ENCODE measurements at regions not wholly inside any gene's neighbourhood (a gene's known extent, or its start where the extent isn't known, plus 50 kb on each side); places are given as distances from the start of the nearest gene placed in this dataset.

DNA sequence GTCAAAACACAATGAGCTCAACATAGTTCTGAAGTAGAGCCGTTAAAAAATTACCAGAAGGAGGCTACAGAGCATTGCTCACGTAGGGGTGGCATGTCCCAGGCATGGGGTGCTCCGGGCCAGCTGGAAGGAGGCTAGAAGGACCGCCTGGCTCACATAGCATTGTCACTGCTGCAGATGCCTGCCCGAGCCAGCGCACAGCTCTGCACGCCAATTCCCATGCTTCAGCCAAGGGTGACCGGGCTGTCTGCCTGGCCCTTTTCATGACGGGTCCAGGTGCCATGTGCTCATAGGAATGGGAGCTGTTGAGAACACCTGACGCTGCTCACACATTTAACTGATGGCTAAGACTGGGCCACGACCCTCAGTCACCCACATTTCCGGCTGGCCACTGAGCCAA is 228.9 kb upstream of the FOXF1 start:
- intact Hi-C loops (cut with DNase I), result no loop called here
- ATAC-seq (no peak), DNase-seq (no peak)
- Histone ChIP-seq H3K27ac (no peak overlapping the region), H3K36me3 (no peaks in the 10 kb centered on the region), H3K9me3 (no peaks in the 10 kb centered on the region), H3K4me3 (no peak overlapping the region), H3K4me1 (no peaks in the 10 kb centered on the region), H3K27me3 (peaks cover 10 to 36% of the 10 kb centered on the region in 2 donors)
- TF ChIP-seq CTCF (IDR thresholded peaks at IDR 0.05), result no peak

- intact Hi-C loops (cut with DNase I), result no loop called here
- TF ChIP-seq CTCF (IDR thresholded peaks at IDR 0.05), result no peak
- Histone ChIP-seq H3K9me3 (no peaks in the 10 kb centered on the region), H3K27me3 (peaks cover 32 to 61% of the 10 kb centered on the region in 2 donors), H3K36me3 (no peaks in the 10 kb centered on the region), H3K4me1 (no peaks in the 10 kb centered on the region), H3K4me3 (no peak overlapping the region), H3K27ac (no peak overlapping the region)
- ATAC-seq (no peak), DNase-seq (peak in 1 of 4 donors; percentile 17)
Measured at GRCh38 chr16:86283944-86284343, 226.4 kb upstream of the FOXF1 start.

DNA sequence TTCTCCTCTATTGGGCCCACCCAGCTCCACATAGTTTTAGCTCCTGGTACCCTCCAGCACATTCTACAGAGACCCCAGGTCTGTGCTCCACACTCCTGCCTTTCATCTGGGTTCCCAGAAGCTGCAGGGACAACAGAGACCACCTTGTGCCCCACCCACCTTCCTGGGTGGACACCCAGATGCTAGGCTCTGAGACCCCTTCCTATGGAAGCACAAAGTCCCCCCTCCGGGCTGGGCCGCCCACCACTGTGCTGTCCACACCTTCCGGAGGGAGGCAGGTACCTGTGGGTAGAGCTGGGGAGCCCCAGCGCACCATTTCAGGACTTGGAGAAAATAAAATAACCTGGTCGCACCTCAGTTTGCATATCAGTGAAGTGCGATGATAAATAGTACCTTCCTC is 224.9 kb upstream of the FOXF1 start:
- intact Hi-C loops (cut with DNase I), result no loop called here
- Histone ChIP-seq H3K4me3 (no peak overlapping the region), H3K4me1 (no peaks in the 10 kb centered on the region), H3K27ac (no peak overlapping the region), H3K9me3 (no peaks in the 10 kb centered on the region), H3K27me3 (peaks cover 42 to 76% of the 10 kb centered on the region in 2 donors), H3K36me3 (no peaks in the 10 kb centered on the region)
- ATAC-seq (no peak), DNase-seq (peak in 1 of 4 donors; percentile 20)
- no peak for TF ChIP-seq CTCF (IDR thresholded peaks at IDR 0.05)

DNA sequence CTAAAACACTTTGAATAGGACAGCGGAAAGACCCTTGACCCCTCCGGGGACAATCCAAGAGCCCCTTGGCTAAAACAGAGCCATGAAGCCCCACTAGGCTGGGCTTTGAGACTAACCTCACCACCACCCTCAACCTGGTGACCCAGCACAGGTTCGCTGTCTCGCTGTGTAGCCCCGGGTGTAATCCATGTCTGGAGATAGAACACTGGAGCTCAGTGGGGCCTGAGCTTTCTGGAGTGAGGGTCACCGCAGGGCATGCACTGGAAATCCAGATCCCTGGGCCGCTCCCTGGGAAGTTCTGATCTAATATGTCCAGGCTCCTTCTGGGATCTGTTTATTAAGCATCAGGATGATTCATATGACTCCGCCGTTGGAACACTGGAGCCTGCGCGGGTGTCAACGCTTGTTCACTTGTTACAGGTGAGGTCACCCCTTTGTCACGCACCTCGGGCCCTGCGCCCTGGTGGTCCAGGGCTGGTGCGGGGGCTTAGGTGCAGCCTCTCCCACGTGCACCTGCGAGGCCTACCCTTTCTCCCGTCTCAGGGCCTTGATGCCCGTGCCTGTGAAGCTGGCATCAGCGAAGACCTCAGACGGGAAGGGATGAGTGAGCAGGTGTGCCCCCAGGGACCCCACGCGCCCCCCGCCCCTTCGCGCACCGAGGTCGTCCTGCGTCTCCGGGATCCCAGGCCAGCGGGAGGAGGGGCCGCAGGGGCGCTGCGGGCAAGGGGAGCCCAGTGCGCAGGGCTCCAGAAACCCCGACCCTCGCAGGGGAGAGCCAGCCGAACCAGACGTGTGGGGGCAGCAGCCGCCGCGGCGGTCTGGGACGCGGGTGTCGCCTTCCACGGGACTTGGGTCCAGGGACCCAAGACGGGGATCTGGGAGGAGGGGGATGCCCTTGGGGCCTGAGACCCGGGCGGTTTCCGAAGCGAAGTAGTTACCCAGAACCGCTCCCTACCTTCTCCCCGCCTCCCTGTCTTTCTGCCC is 224.1 kb upstream of the FOXF1 start:
- Histone ChIP-seq H3K27me3 (peaks cover 42 to 84% of the 10 kb centered on the region in 2 donors), H3K27ac (no peak overlapping the region), H3K36me3 (no peaks in the 10 kb centered on the region), H3K9me3 (no peaks in the 10 kb centered on the region), H3K4me3 (no peak overlapping the region), H3K4me1 (no peaks in the 10 kb centered on the region)
- ATAC-seq, result no peak
- intact Hi-C loops (cut with DNase I), result no loop called here
- peak in 1 of 4 donors; percentile 19 for DNase-seq
- no peak for TF ChIP-seq CTCF (IDR thresholded peaks at IDR 0.05)

GRCh38 chr16:86286991-86287663 is 223.2 kb upstream of the FOXF1 start:
- Histone ChIP-seq H3K4me1 (no peaks in the 10 kb centered on the region), H3K27ac (no peak overlapping the region), H3K9me3 (no peaks in the 10 kb centered on the region), H3K27me3 (peaks cover 42 to 92% of the 10 kb centered on the region in 2 donors), H3K4me3 (no peak overlapping the region), H3K36me3 (no peaks in the 10 kb centered on the region)
- no peak for ATAC-seq
- no peak for TF ChIP-seq CTCF (IDR thresholded peaks at IDR 0.05)
- intact Hi-C loops (cut with DNase I), result no loop called here
- peak in 1 of 4 donors; percentile 26 for DNase-seq
